Suprapubic skin (tissue), 4 donors: ENCODE measurements at regions not wholly inside any gene's neighbourhood (a gene's known extent, or its start where the extent isn't known, plus 50 kb on each side); places are given as distances from the start of the nearest gene placed in this dataset.
"Not testable (repeated sequence)": the region's sequence is repeated elsewhere in the genome, so short reads cannot be mapped to it uniquely, and the experiment has no call there.

ENCODE experiments used
- CTCF ChIP-seq, 2 donors: fragments of 200-600 bp in 1 of 2; fragments of 450-650 bp in 1 of 2; sonication (generic) in 1 of 2; IDR thresholded peaks; one replicate each; pipeline ENCODE4 v1.5.1; 2016 to 2019; ENCODE audit warnings: antibody characterized with exemption in 2 of 2, mild to moderate bottlenecking in 1 of 2, moderate library complexity in 1 of 2
- EP300 ChIP-seq: sonication (generic); formaldehyde crosslinking; IDR thresholded peaks from one replicate; pipeline ENCODE4 v1.6.1; 2017; ENCODE audit warnings: antibody characterized with exemption
- POLR2AphosphoS5 ChIP-seq, 3 donors: sonication (generic); formaldehyde crosslinking; IDR thresholded peaks; one replicate each; pipeline ENCODE4 v1.6.1; 2017; ENCODE audit warnings: antibody characterized with exemption in 3 of 3

DNA sequence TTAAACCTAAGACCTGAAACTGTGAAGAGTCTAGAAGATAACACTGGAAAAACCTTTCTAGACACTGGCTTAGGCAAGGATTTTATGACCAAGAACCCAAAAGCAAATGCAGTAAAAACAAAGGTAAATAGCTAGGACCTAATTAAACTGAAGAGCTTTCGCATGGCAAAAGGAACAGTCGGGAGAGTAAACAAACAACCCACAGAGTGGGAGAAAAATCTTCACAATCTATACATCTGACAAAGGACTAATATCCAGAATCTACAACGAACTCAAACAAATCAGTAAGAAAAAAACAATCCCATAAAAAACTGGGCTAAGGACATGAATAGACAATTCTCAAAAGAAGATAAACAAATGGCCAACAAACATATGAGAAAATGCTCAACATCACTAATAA, 64.4 kb upstream of the MED14 start:
- TF ChIP-seq CTCF (IDR thresholded peaks at IDR 0.05); POLR2AphosphoS5 (IDR thresholded peaks at IDR 0.05); EP300: not testable (repeated sequence)
